ENCODE measurements at regions not wholly inside any gene's neighbourhood (a gene's known extent, or its start where the extent isn't known, plus 50 kb on each side); places are given as distances from the start of the nearest gene placed in this dataset.
"Not testable (repeated sequence)": the region's sequence is repeated elsewhere in the genome, so short reads cannot be mapped to it uniquely, and the experiment has no call there.

GRCh38 chr2:210963386-210963785 lies 407.0 kb downstream of the CPS1 start:
- no peak for DNase-seq

GRCh38 chr2:210964141-210964764 lies 407.9 kb downstream of the CPS1 start:
- DNase-seq, result no peak

GRCh38 chr2:210965472-210965871 lies 409.1 kb downstream of the CPS1 start:
- DNase-seq, result no peak

GRCh38 chr2:210966330-210966729 lies 409.9 kb downstream of the CPS1 start:
- no peak for DNase-seq

GRCh38 chr2:210971431-210971830 lies 415.0 kb downstream of the CPS1 start:
- DNase-seq, result no peak

- not testable (repeated sequence) for DNase-seq
Observed at GRCh38 chr2:210986806-210987205, 430.4 kb downstream of the CPS1 start.

- no peak for DNase-seq
Observed at GRCh38 chr2:210991107-210991506, 434.7 kb downstream of the CPS1 start.

GRCh38 chr2:210994104-210994503 lies 437.7 kb downstream of the CPS1 start:
- DNase-seq, result no peak

- no peak for DNase-seq
Observed at GRCh38 chr2:210997373-210997772, 441.0 kb downstream of the CPS1 start.

GRCh38 chr2:210998334-210998733 lies 441.9 kb downstream of the CPS1 start:
- no peak for DNase-seq

GRCh38 chr2:211014376-211014775 lies 458.0 kb downstream of the CPS1 start:
- no peak for DNase-seq

- no peak for DNase-seq
Observed at GRCh38 chr2:211014906-211015305, 458.5 kb downstream of the CPS1 start.

- DNase-seq, result not testable (repeated sequence)
Observed at GRCh38 chr2:211025089-211025488, 468.7 kb downstream of the CPS1 start.

GRCh38 chr2:211026109-211026508 lies 469.7 kb downstream of the CPS1 start:
- DNase-seq, result no peak

- no peak for DNase-seq
Observed at GRCh38 chr2:211027976-211028375, 471.6 kb downstream of the CPS1 start.

- no peak for DNase-seq
Observed at GRCh38 chr2:211033765-211034164, 477.4 kb downstream of the CPS1 start.

- no peak for DNase-seq
Observed at GRCh38 chr2:211035548-211036185, 479.3 kb downstream of the CPS1 start.

GRCh38 chr2:211045025-211045424 lies 488.6 kb downstream of the CPS1 start:
- DNase-seq, result no peak

GRCh38 chr2:211049321-211050018 lies 493.1 kb downstream of the CPS1 start:
- no peak for DNase-seq

- DNase-seq, result no peak
Observed at GRCh38 chr2:211055438-211055837, 499.0 kb downstream of the CPS1 start.

- DNase-seq, result no peak
Observed at GRCh38 chr2:211061612-211062296, 505.4 kb downstream of the CPS1 start.

- no peak for DNase-seq
Observed at GRCh38 chr2:211062297-211062612, 505.9 kb downstream of the CPS1 start.

GRCh38 chr2:211067029-211067428 lies 510.6 kb downstream of the CPS1 start:
- DNase-seq, result no peak
